GM12874 (cell line): ENCODE measurements at regions not wholly inside any gene's neighbourhood (a gene's known extent, or its start where the extent isn't known, plus 50 kb on each side); places are given as distances from the start of the nearest gene placed in this dataset.

Experiments
- TF ChIP-seq, protein P1 (sequence below): IDR thresholded peaks from 2 replicates; pipeline ENCODE4 v1.5.1; 2011; ENCODE audit warnings: low read depth, mild to moderate bottlenecking, control low read depth, low read length, moderate library complexity; ENCODE audit not compliant: insufficient read depth

- TF ChIP-seq, protein P1, sequence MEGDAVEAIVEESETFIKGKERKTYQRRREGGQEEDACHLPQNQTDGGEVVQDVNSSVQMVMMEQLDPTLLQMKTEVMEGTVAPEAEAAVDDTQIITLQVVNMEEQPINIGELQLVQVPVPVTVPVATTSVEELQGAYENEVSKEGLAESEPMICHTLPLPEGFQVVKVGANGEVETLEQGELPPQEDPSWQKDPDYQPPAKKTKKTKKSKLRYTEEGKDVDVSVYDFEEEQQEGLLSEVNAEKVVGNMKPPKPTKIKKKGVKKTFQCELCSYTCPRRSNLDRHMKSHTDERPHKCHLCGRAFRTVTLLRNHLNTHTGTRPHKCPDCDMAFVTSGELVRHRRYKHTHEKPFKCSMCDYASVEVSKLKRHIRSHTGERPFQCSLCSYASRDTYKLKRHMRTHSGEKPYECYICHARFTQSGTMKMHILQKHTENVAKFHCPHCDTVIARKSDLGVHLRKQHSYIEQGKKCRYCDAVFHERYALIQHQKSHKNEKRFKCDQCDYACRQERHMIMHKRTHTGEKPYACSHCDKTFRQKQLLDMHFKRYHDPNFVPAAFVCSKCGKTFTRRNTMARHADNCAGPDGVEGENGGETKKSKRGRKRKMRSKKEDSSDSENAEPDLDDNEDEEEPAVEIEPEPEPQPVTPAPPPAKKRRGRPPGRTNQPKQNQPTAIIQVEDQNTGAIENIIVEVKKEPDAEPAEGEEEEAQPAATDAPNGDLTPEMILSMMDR, result no peak
Observed at GRCh38 chr10:113414543-113414942, 138.3 kb upstream of the HABP2 start.

- TF ChIP-seq, protein P1, result no peak
Observed at GRCh38 chr10:113415246-113415645, 137.6 kb upstream of the HABP2 start.

DNA sequence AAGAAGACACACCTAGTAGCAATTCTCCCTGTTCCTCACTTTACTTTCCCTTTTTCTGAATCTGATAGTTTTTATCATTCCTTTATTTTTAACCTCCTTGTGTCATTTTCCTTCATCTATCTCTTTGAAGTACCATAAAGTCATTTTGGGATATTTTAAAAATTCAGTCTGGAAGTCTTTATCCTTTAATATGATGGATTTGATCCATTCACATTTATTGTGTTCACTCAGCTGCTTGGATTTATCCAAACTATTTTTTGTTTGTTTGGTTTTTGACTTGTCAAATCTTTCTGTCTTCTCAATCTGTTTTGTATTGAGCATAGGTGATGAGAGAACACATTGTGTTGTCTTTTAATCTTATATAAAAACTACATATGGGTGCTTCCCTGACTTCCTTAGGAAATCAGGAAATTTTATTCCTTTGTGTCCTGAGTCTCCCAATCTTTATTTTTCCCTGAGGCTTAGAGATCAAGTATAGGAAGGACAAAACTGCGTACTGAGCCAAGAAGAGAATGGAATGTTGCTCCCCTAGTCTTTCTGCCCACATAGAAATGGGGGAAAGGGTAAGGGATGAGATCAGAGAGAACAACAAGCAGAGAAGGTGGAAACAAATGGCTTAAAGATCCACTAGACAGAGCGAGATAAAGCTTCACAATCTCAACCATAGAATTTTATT is 132.7 kb upstream of the HABP2 start:
- TF ChIP-seq, protein P1, result no peak

- TF ChIP-seq, protein P1, result no peak
Observed at GRCh38 chr10:113420733-113421675, 131.8 kb upstream of the HABP2 start.

- TF ChIP-seq, protein P1, result no peak
Observed at GRCh38 chr10:113422371-113422770, 130.5 kb upstream of the HABP2 start.

- TF ChIP-seq, protein P1, result no peak
Observed at GRCh38 chr10:113423981-113424721, 128.7 kb upstream of the HABP2 start.

DNA sequence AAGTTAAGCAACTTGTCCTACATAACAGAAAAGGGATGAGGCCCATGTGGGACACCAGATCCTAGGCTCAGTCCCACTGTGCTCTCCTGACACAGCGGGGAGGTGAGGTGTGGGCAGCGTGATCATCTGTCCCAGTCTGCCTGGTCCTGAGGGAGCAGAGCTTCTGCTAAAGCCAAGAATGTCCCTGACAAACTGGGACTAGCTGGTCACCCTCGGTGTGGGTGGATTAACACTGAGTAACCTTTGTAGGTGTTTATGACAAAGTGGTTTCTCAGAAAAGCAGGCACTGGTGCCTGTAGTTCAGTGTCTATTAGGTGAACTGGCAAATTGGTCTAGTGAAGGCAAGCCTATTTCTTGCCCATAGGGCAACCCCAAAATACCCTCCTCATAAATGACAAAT is 127.8 kb upstream of the HABP2 start:
- TF ChIP-seq, protein P1, result no peak
